ENCODE measurements at regions not wholly inside any gene's neighbourhood (a gene's known extent, or its start where the extent isn't known, plus 50 kb on each side); places are given as distances from the start of the nearest gene placed in this dataset.
"Not testable (repeated sequence)": the region's sequence is repeated elsewhere in the genome, so short reads cannot be mapped to it uniquely, and the experiment has no call there.

DNA sequence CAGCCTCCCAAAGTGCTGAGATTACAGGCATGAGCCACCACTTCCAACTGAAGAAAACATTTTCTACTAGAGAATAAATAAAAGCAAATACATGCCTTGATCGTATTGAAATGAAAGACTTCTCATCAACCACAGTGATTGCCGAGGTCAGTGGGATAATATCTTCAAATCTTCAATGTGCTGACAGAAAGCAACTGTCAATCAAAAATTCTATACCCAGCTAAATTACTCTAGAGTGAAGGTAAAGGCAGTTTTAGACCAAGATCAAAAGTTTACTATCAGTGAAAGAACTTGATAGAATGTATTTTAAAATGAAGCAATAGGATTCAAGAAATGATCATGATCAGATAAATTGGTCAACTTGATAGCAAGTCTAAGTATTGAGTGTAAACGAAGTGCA, 130.6 kb downstream of the BRD1 start:
- DNase-seq (ENCODE audit: low read depth in 3 of 3) = no peak

DNA sequence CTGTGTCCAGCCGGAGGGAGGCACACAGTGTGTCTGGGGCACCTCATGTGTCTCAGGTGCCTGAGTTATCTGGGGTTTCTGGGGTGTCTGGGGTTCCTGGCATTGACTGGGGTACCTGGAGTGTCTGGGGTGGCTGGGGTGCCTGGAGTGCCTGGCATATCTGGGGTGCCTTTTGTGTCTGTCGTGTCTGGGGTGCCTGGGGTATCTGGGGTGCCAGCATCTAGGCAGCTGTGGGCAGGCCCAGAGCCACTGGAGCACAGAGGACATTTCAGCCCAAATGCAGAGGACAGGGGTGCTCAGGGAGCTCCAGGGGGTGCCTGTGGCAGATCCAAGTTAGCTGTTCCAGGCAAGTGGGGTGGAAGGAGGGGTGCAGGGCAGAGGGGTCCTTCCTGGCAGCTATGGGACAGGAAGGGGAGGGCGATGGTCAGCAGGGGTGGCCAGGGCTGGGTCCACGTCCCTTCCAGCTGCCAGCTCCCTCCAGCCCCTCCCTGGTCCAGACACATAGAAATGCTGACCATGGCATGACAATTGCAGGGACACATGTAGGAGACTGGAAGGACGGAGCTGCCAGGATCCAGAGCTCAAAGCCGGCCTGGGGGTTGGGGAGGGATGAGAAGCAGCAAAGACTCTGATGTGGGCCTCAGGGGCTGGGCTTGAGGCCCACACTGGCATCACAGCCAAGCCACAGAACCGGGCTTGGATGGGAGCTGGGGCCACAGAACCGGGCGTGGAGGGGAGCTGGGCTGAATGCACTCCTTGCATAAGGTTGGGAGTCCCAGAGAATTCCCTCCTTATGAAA, 133.0 kb downstream of the BRD1 start:
- DNase-seq (ENCODE audit: low read depth in 3 of 3) = no peak

DNA sequence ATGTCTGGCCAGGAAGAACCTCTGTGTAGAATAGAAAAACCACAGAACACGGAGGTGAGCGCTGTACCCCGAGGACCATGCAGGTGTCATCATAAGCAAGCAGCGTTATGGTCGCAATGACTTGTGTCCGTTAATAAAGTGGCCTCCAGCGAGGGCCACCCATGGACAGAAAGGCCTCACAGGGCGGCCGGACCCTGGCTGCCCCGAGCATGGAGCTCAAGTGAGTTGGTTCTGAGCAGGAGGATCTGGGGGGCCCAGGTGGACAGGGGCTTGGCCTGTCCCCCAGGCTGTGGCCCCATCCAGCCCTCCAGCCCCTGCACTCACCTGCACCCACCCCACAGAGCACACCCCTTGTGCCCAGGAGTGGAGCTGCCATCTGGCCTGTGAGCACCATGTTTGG, 133.8 kb downstream of the BRD1 start:
- no peak for DNase-seq (ENCODE audit: low read depth in 3 of 3)

DNA sequence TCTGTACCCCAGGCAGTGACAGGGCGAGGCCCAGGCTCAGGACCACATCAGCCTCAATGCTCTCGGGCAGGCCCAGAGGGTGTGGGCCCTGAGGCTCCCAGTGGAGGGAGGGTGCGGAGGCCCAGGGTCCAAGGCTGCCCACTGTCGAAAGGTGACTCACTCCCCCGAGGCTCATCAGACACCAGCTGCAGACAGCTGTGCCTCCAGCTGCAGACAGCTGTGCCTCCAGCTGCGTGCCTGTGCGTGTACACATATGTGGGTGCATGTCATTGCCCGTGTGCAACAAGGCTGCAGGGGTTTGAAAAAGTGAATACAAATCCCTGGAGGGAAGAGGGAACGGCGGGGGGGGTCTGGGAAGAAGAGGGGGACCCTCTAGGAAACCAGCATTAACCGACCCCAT, 134.3 kb downstream of the BRD1 start:
- DNase-seq (ENCODE audit: low read depth in 3 of 3) = no peak

DNA sequence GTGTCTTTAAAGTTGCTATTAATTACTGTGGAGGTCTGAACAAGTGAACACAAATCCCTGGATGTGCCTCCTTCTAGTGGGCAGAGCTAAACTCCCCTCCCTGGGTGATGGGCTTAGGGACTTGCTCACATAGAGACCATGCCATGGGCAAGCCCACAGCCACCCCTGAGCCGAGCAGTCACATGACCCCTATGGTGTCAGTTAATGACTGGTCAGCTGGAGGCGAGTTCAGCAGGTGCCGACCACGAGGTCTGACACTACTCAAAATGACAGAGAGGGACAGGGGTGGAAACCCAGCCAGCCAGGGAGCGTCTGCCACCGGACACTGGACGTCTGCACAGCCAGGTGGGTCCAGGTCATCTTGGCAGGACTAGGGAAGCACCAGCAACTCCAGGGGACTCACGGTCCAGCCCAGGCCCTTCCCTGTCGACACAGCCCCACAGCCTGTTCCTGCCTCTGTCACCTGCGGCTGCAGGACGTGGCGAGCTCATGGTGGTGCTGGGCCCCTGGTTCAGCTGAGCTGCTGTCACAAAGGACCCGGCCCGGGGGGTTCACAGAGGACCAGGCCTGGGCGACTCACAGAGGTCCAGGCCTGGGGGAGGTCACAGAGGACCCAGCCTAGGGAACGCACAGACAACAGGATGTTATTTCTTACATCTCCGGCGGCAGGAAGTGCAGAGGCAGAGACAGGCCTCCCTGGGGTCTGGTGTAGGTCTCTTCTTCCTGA, 135.0 kb downstream of the BRD1 start:
- DNase-seq (ENCODE audit: low read depth in 3 of 3) = no peak

DNA sequence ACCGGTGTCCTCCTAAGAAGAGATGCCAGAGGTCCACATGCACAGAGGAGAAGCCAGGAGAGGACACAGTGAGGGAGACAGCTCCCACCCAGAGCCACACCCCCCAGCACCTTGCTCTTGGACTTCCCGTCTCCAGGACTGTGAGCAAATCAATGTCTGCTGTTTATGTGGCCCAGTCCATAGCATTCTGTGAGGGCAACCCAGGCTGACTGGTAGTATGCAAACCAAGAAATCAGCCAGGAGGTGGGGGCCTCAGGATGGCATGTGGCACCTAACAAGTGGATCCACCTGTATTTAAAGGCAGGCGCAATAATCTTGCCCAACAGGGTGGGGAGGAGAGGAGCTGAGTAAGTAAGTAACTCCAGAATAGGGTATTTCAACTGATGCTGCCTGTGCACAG, 136.4 kb downstream of the BRD1 start:
- no peak for DNase-seq (ENCODE audit: low read depth in 3 of 3)

DNA sequence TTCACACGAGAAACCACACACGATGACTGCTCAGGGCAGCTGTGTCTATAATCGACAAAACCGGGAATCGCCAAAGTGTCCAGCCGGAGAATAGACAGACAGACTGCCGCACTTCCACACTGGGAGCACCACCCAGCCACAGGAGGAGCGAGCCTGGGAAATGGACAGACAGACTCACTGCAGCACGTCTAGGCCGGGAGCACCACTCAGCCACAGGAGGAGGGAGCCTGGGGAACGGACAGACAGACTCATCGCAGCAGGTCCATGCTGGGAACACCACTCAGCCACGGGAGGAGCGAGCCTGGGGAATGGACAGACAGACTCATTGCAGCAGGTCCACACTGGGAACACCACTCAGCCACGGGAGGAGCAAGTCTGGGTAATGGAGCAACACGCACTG, 137.2 kb downstream of the BRD1 start:
- DNase-seq (ENCODE audit: low read depth in 3 of 3) = no peak

DNA sequence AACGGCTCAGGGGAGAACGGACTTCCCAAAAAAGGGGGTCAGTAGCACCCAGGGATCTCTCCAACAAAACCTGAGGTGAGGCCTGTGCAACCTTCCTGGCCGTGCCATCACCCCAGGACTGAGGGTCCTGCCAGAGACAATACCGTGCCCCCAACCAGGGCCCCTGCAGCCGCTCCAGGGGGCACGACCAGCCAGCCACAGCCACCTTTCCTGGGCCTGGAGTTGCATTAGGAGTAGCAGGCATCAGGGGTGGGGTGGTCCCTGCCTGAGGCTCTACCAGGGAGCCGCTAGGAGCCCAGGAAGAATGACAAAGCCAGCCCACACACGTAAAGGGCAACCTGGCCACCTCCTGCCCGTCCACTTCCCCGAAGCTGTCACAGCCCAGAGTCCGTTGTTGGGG, 137.8 kb downstream of the BRD1 start:
- DNase-seq (ENCODE audit: low read depth in 3 of 3) = no peak

DNA sequence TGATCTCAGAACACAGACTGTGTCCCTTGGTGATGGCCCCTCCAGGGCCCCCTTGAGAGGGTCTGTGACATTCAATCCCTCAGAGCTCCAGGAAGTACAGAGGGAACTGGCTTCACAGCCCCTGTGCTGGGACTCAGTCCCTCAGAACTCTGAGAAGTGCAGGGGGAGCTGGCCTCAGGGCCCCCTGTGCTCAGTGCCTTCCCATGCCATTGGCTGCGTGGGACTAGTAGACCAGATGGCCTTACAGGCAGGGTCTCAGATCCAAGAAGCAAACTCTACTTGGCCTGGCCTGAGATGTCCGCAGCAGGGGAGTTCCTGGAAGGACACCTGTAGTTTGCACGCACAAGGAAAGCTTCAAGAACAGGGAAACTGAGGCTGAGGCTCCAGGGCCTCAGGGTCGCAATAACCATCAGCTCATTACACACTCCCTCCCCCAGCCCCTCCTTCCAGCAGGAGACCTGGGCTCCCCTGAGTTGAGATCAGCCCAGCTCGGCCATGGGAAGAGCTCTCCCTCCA, 138.4 kb downstream of the BRD1 start:
- DNase-seq (ENCODE audit: low read depth in 3 of 3) = no peak

DNA sequence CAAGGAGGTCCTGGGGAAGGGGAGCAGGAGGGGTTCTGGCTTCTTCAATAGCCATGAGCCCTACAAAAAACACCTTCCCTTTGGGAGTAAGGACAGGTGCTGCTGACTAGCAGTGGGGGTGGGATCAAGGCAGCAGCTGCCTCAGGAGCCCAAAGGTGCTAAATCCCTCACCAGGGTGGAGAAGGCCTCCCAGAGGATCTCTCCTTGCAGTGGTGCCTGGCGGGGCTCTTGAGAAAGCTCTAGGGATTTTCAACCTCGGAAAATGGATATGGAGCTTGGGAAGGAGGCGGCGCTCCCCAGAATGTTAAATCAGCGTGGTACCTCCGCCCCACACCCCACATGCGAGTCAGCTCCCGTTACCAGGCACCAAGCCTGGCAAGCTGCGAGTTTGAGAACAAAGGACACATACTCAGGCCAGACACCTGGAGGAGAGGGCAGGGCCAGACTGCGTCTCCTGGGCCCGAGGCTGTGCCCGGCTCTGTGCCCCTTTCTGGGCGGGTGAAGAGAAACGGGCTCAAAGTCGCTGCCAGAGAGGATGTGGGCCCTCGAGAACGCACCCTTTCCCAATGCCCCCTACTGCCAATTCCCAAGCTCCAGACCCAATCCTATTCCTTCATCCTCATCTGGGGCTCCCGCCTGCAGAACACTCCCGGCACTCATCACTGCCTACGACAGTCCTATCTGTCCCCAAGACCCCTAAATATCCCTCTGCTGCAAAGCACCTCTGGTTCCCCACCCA, 139.0 kb downstream of the BRD1 start:
- no peak for DNase-seq (ENCODE audit: low read depth in 3 of 3)

DNA sequence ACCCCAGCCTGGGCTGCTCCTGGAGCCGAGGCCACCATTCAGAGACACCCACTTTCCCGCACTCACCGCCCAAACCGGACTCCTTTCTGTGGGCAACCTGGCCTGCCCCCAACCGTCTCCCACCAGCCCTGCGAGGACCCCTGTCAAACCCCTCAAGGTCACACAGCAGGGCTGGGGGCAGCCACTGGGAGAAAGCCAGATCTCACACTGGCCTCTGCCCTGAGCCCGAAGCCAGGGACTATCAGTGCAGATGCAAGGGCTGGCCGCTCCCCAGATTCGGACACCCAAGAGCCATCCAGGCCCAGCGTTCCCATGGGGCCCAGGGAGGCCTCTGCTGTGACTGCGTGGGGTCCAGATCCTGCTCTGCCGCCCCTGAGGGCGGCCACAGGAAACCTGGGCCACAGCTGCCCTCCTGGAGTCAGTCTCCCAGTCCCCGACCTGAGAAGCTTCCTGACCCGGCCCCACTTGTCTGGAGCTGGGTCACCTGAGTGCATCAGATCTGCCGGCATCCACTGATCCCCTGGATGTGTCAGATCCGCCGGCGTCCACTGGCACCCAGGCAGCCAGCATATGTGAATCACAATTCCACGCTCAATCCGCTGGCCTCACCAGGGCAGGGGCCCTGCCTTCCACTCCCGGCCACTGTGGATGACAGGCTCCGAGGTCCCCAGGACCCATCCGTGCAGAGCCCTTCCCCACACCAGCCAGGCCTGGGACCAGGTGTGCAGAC, 139.7 kb downstream of the BRD1 start:
- DNase-seq (ENCODE audit: low read depth in 3 of 3) = no peak

DNA sequence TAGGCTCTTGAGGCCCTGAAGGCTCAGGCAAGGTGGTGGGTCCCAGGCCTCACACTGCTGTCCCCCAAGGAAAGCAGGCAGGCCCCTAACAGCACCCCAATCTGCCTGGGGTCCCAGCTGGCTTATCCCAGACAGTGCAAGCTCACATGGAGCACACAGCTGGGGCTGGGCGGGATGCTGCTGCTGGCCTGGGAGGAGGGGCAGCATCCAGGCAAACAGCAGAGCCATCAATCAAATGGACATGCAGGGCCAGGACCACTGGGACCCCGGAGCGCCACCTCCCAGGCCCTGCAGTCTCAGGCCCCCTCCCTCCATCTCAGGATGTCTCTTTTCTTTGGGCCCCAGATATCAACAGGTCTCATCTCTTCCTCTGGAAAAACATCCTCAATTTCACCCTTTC, 140.3 kb downstream of the BRD1 start:
- DNase-seq (ENCODE audit: low read depth in 3 of 3) = no peak

DNA sequence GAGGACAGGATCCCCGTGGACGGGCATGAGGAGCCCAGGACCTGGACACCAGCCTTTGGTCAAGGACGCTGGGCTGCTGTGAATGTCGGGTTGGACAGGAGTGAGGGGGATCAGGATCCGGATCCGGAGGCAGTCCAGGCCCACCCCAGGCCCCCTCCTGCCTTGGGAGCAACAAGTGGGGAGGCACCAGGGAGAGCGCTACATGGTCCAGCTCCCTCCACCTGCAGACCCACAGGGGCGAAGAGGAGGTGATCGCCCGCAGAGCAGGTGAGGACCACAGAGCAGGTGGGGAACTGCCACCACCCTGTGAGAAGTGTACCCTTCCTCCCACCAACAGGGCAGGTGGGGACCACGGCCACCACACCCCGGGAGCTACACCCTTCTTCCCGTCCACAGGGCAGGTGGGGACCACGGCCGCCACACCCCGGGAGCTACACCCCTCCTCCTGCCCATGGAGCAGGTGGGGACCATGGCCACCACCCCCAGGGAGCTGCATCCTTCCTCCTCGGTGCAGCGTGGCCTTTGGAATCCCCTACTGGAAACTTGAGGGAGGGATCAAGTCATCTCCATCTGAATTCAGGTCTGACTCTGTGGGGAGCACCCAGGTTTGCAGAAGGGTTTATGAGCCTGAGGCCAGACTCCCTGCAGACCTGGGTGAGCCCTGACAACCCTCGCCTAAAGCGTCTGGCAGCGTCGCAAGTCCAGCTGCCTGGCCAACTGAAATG, 141.0 kb downstream of the BRD1 start:
- no peak for DNase-seq (ENCODE audit: low read depth in 3 of 3)

DNA sequence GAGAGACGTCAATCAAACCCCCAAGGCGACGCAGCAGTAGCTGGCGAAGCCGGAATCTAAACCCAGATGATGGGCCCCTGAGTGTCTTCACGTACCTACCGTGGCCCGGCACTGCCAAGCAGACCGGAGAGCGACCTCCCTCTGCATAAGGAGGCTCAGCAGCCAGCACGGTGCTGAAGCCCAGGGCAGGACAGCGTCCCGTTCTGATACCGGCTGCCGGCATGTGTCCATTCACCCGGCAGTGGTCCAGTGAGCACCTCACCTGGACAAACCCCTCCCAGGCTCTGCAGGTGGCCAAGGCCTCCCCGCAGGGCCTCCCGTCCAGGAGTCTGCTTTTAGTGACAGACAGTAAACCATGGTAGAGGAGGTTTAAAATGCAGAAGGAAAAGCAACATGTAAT, 142.0 kb downstream of the BRD1 start:
- DNase-seq (ENCODE audit: low read depth in 3 of 3) = no peak

DNA sequence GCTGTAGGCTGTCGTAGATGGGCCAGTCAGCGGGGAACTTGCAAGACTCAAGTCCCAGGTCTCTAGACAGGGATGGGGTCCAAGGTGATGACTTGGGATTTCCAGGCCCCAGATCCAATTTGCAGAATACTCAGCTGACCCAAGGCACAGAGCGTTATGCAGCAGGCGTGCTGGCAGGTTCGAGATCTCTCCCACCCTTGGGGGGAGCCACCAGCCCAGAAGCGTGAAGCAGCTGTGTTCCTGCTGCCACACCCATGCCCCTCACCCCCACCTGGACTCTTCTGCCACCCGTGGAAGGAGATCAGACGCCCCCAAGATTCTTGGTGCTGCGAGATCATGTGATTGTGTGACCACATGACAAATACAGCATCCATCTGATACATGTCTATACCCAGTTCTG, 142.6 kb downstream of the BRD1 start:
- no peak for DNase-seq (ENCODE audit: low read depth in 3 of 3)

DNA sequence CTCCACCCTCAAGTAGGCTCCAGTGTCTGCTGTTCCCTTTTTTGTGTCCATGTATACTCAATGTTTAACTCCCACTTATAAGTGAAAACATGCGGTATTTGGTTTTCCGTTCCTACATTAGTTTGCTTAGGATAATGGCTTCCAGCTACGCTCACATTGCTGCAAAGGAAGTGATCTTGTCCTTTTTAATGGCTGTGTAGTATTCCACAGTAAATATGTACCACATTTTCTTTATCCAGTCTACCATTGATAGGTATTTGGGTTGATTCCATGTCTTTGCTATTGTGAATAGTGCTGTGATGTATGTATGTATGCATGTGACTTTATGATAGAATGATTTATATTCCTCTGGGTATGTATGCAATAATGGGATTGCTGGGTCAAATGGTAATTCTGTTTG, 144.6 kb downstream of the BRD1 start:
- no peak for DNase-seq (ENCODE audit: low read depth in 3 of 3)

DNA sequence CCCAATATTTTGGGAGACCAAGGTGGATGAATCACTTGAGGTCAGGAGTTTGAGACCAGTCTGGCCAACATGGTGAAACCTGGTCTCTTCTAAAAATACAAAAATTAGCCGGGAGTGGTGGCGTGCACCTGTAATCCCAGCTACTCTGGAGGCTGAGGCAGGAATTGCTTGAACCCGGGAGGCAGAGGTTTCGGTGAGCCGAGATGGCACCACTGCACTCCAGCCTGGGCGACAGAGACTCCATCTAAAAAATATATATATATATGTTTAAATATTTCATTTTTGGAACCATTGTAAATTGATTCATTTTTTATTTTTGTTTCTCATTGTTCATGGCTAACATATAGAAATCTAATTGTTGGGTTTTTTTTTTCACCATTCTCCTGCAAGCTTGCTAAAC, 146.9 kb downstream of the BRD1 start:
- DNase-seq (ENCODE audit: low read depth in 3 of 3) = not testable (repeated sequence)

DNA sequence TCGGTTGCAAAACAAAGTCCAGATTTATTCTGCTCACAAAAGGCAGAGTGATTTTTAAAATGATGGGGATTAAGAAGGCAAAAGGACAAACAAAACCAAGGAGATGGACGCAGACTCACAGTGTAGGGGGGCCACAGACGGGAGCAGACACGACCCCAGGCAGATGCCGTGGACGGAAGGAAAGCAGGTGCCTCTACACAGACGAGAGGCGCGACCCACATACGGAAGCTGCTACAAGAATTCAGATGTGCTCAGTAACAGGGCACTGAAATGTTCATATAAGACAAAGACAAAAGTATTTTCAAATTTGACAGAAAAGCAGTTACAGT, 148.9 kb downstream of the BRD1 start:
- no peak for DNase-seq (ENCODE audit: low read depth in 3 of 3)

DNA sequence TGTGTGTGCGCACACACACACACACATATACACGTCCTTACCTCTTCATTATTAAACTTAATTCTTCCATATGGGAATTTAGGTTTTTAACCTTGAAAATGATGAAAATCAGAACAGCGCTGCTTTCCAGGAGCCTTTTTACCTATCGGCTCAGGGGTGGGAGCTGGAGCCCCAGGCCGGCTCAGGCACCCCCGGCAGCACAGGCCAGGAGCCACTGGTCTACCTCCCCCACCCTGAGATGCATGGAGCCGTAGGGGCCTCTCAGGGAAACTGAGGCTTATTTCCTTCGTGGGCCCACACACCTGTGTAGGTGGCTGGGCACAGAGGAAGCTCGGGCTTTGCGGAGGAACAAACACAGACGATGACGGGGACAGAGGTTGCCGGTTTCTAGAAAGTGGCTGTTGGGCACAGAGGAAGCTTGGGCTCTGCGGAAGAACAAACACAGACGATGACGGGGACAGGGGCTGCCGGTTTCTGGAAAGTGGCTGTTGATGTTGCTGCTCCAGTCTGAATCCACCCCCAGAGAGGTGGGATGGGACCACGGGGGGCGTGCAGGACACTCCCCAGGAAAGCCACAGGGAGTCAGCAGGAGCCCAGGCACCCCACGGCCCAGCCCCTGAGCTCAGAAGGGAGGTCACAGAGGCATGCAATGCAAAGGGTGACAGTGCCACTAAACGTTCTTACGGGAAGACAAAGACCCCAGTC, 149.4 kb downstream of the BRD1 start:
- no peak for DNase-seq (ENCODE audit: low read depth in 3 of 3)

DNA sequence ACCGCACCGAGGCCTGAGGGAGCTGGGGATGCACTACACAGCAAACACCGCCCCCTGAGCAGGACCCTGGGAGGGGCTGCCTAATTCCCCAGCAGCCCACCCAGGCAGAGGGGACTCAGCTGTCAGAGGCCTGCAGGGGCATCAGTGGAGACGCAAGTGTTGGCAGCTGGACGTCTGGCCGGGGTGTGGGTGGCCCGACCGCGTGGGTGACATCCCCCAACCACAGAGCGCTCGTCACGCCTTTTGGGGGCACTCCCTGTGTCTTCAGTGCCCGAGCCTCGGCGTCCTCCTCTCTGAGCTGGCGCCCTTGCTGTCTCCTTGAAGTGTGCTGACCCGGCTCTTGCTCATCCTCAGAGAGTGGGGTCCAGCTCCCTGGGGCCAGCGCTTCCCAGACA, 150.2 kb downstream of the BRD1 start:
- no peak for DNase-seq (ENCODE audit: low read depth in 3 of 3)
